ENCODE measurements at regions not wholly inside any gene's neighbourhood (a gene's known extent, or its start where the extent isn't known, plus 50 kb on each side); places are given as distances from the start of the nearest gene placed in this dataset.

DNA sequence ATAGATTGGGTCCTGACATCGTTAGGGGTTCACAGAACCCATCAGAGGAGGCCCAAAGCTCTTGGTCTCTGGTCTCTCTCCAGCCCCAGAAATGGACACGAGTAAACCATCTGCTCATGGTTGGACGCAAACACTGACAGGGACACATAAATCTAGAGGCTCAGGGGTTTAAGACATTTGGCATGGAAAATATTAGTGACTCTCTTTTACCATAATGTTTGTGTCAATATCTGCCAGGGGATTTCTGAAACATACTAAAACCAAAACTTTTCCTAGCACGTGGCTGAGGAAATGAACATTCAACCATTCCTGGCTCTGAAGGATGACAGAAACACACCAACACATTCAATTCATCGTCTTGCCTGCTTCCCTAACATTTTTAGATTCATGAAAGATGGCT, 226.2 kb downstream of the SP3 start:
- H3K9me2 ChIP-seq (replicated peaks; ENCODE audit: insufficient read depth, low read length), result no peaks in the 10 kb centered on the region
- H3K36me3 ChIP-seq (replicated peaks; ENCODE audit: insufficient read depth, low read length), result no peaks in the 10 kb centered on the region
- H3K9ac ChIP-seq (ENCODE audit: low read length), result no peak overlapping the region
- TF ChIP-seq, protein P1, sequence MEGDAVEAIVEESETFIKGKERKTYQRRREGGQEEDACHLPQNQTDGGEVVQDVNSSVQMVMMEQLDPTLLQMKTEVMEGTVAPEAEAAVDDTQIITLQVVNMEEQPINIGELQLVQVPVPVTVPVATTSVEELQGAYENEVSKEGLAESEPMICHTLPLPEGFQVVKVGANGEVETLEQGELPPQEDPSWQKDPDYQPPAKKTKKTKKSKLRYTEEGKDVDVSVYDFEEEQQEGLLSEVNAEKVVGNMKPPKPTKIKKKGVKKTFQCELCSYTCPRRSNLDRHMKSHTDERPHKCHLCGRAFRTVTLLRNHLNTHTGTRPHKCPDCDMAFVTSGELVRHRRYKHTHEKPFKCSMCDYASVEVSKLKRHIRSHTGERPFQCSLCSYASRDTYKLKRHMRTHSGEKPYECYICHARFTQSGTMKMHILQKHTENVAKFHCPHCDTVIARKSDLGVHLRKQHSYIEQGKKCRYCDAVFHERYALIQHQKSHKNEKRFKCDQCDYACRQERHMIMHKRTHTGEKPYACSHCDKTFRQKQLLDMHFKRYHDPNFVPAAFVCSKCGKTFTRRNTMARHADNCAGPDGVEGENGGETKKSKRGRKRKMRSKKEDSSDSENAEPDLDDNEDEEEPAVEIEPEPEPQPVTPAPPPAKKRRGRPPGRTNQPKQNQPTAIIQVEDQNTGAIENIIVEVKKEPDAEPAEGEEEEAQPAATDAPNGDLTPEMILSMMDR (IDR thresholded peaks at IDR 0.05; ENCODE audit: low read length), result no peak
- no peak for TF ChIP-seq EZH2phosphoT487 (IDR thresholded peaks at IDR 0.05; ENCODE audit: low read length)
- no peak for TF ChIP-seq EZH2 (optimal IDR thresholded peaks at IDR 0.05; ENCODE audit: low read depth, low read length)
- no peaks in the 10 kb centered on the region for H3K4me1 ChIP-seq (ENCODE audit: low read length)
- no peaks in the 10 kb centered on the region for H3K9me3 ChIP-seq (replicated peaks; ENCODE audit: insufficient read depth, low read length)
- H3K27me3 ChIP-seq (replicated peaks; ENCODE audit: insufficient read depth, low read length), result no peaks in the 10 kb centered on the region
- no peak overlapping the region for H3K27ac ChIP-seq (ENCODE audit: low read length)
- no peaks in the 10 kb centered on the region for H4K20me1 ChIP-seq (ENCODE audit: insufficient read depth, low read length)
- H2AFZ ChIP-seq (ENCODE audit: low read length), result no peak overlapping the region
- no peak overlapping the region for H3K4me2 ChIP-seq (ENCODE audit: low read depth, low read length)
- DNase-seq, result no peak
- H3K4me3 ChIP-seq (ENCODE audit: low read length), result no peak overlapping the region
- H3F3A ChIP-seq (ENCODE audit: insufficient read depth, low read length), result no peaks in the 10 kb centered on the region
- H3K79me2 ChIP-seq (ENCODE audit: low read length), result no peaks in the 10 kb centered on the region

DNA sequence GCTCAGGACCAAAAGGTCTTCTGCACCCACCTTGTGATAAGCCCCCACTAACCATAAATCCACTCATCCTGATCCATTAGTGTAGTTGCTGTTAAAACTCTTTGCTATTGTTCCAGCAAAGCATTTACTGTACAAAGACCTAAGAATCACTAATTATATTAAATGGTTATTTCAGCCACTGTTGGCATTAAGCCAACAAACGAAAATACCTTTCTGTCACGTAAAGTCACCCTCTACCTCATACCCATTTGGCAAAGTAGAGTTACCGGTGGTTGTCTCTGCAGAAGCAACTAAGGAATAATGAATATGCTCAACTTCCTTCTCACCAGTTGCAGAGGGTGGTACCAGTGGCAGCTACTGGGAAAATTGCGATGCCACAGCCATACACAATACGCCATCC, 224.5 kb downstream of the SP3 start:
- Histone ChIP-seq H4K20me1 (ENCODE audit: insufficient read depth, low read length) (no peaks in the 10 kb centered on the region), H3K27ac (ENCODE audit: low read length) (no peak overlapping the region), H3K4me2 (ENCODE audit: low read depth, low read length) (no peak overlapping the region), H3F3A (ENCODE audit: insufficient read depth, low read length) (no peaks in the 10 kb centered on the region), H3K9me3 (replicated peaks; ENCODE audit: insufficient read depth, low read length) (no peaks in the 10 kb centered on the region), H3K79me2 (ENCODE audit: low read length) (no peaks in the 10 kb centered on the region), H3K27me3 (replicated peaks; ENCODE audit: insufficient read depth, low read length) (no peaks in the 10 kb centered on the region), H3K9me2 (replicated peaks; ENCODE audit: insufficient read depth, low read length) (no peaks in the 10 kb centered on the region), H3K4me3 (ENCODE audit: low read length) (no peak overlapping the region), H3K36me3 (replicated peaks; ENCODE audit: insufficient read depth, low read length) (no peaks in the 10 kb centered on the region), H2AFZ (ENCODE audit: low read length) (no peak overlapping the region), H3K4me1 (ENCODE audit: low read length) (no peaks in the 10 kb centered on the region), H3K9ac (ENCODE audit: low read length) (no peak overlapping the region)
- TF ChIP-seq EZH2 (optimal IDR thresholded peaks at IDR 0.05; ENCODE audit: low read depth, low read length) (no peak), EZH2phosphoT487 (IDR thresholded peaks at IDR 0.05; ENCODE audit: low read length) (no peak)
- TF ChIP-seq, protein P1 (IDR thresholded peaks at IDR 0.05; ENCODE audit: low read length), result no peak
- DNase-seq, result no peak

DNA sequence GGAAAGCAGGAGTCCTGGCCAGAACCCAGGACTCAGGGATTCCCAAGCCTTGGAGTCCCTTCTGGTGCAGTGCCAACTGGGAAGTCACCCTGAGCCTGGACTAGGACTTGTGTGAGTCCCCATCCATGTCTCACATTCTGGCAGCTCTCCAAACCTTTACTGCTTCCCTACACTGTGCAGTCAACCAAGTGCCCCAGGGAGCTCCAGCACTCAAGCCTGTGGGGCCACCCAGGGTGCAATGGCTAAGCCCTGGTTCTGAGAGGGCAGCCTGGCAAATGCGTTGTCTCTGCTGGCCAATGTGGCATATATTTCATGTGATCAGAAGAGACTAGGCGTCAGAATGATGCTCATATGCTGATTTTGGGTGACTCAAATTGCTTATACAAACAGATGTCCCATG, 223.4 kb downstream of the SP3 start:
- no peaks in the 10 kb centered on the region for H4K20me1 ChIP-seq (ENCODE audit: insufficient read depth, low read length)
- no peaks in the 10 kb centered on the region for H3K36me3 ChIP-seq (replicated peaks; ENCODE audit: insufficient read depth, low read length)
- H3K27me3 ChIP-seq (replicated peaks; ENCODE audit: insufficient read depth, low read length), result no peaks in the 10 kb centered on the region
- H3K4me3 ChIP-seq (ENCODE audit: low read length), result no peak overlapping the region
- TF ChIP-seq EZH2phosphoT487 (IDR thresholded peaks at IDR 0.05; ENCODE audit: low read length), result no peak
- TF ChIP-seq, protein P1 (IDR thresholded peaks at IDR 0.05; ENCODE audit: low read length), result no peak
- TF ChIP-seq EZH2 (optimal IDR thresholded peaks at IDR 0.05; ENCODE audit: low read depth, low read length), result no peak
- no peak for DNase-seq
- H3F3A ChIP-seq (ENCODE audit: insufficient read depth, low read length), result no peaks in the 10 kb centered on the region
- H3K79me2 ChIP-seq (ENCODE audit: low read length), result no peaks in the 10 kb centered on the region
- no peak overlapping the region for H3K4me2 ChIP-seq (ENCODE audit: low read depth, low read length)
- no peak overlapping the region for H2AFZ ChIP-seq (ENCODE audit: low read length)
- no peak overlapping the region for H3K9ac ChIP-seq (ENCODE audit: low read length)
- H3K9me3 ChIP-seq (replicated peaks; ENCODE audit: insufficient read depth, low read length), result no peaks in the 10 kb centered on the region
- no peaks in the 10 kb centered on the region for H3K4me1 ChIP-seq (ENCODE audit: low read length)
- no peaks in the 10 kb centered on the region for H3K9me2 ChIP-seq (replicated peaks; ENCODE audit: insufficient read depth, low read length)
- no peak overlapping the region for H3K27ac ChIP-seq (ENCODE audit: low read length)
